GM21825 (cell line): ENCODE measurements at regions not wholly inside any gene's neighbourhood (a gene's known extent, or its start where the extent isn't known, plus 50 kb on each side); places are given as distances from the start of the nearest gene placed in this dataset.

Experiments
- ATAC-seq: cut with Tn5 transposase; IDR thresholded peaks from one replicate; pipeline ENCODE4 v1.9.1; 2021; ENCODE audit warnings: mild to moderate bottlenecking, moderate library complexity; ENCODE audit not compliant: unreplicated experiment

- ATAC-seq: no peak
Measured at GRCh38 chr2:186433777-186434432, 52.2 kb upstream of the ZC3H15 start.
